H9 (cell line): ENCODE measurements at regions not wholly inside any gene's neighbourhood (a gene's known extent, or its start where the extent isn't known, plus 50 kb on each side); places are given as distances from the start of the nearest gene placed in this dataset.

Experiments used
- DNase-seq: peaks from one replicate; pipeline ENCODE4 v3.0.0-alpha.2; 2017
- H2AFZ ChIP-seq: one replicate; pipeline ENCODE4 v1.6.1; 2013; ENCODE audit warnings: mild to moderate bottlenecking, low read length, control low read depth, moderate library complexity
- H2AK5ac ChIP-seq: 2 replicates; pipeline ENCODE4 v1.6.1; 2013; ENCODE audit warnings: low read length, control low read depth, mixed read lengths; ENCODE audit not compliant: insufficient read length
- H2BK120ac ChIP-seq: one replicate; pipeline ENCODE4 v1.6.1; 2013; ENCODE audit warnings: low read depth, mild to moderate bottlenecking, low read length, control low read depth, inconsistent platforms; ENCODE audit not compliant: poor library complexity, severe bottlenecking
- H2BK12ac ChIP-seq: 2 replicates; pipeline ENCODE4 v1.6.1; 2013; ENCODE audit warnings: low read length, control low read depth, mixed read lengths, low read depth; ENCODE audit not compliant: insufficient read length
- H2BK15ac ChIP-seq: 2 replicates; pipeline ENCODE4 v1.6.1; 2013; ENCODE audit warnings: low read depth, low read length, control low read depth
- H2BK20ac ChIP-seq: one replicate; pipeline ENCODE4 v1.6.1; 2013; ENCODE audit warnings: low read depth, mild to moderate bottlenecking, low read length, control low read depth, inconsistent platforms; ENCODE audit not compliant: poor library complexity, severe bottlenecking
- H2BK5ac ChIP-seq: 2 replicates; pipeline ENCODE4 v1.6.1; 2013; ENCODE audit warnings: low read length, control low read depth, mixed read lengths; ENCODE audit not compliant: insufficient read length
- H3K14ac ChIP-seq: 2 replicates; pipeline ENCODE4 v1.6.1; 2013; ENCODE audit warnings: low read length, control low read depth; ENCODE audit not compliant: insufficient read depth
- H3K18ac ChIP-seq: 2 replicates; pipeline ENCODE4 v1.6.1; 2013; ENCODE audit warnings: low read depth, mild to moderate bottlenecking, mixed read lengths, low read length, control low read depth; ENCODE audit not compliant: insufficient read length
- H3K23ac ChIP-seq: 2 replicates; pipeline ENCODE4 v1.6.1; 2013; ENCODE audit warnings: low read length, control low read depth, mixed read lengths, low read depth; ENCODE audit not compliant: insufficient read length
- H3K23me2 ChIP-seq: 2 replicates; pipeline ENCODE4 v1.6.1; 2013; ENCODE audit warnings: low read depth, mild to moderate bottlenecking, mixed read lengths, low read length, control low read depth; ENCODE audit not compliant: insufficient read length, poor library complexity, severe bottlenecking
- H3K27ac ChIP-seq: 2 replicates; pipeline ENCODE4 v1.5.1; 2013; ENCODE audit warnings: low read length, control low read depth, mixed read lengths, low read depth; ENCODE audit not compliant: insufficient read length
- H3K27me3 ChIP-seq: 2 replicates; pipeline ENCODE4 v1.6.1; 2013; ENCODE audit warnings: low read length, control low read depth, inconsistent platforms; ENCODE audit not compliant: insufficient read depth
- H3K4ac ChIP-seq: 2 replicates; pipeline ENCODE4 v1.6.1; 2013; ENCODE audit warnings: low read depth, mild to moderate bottlenecking, control low read depth, inconsistent platforms, low read length, moderate library complexity
- H3K4me1 ChIP-seq: 2 replicates; pipeline ENCODE4 v1.6.1; 2013; ENCODE audit warnings: low read length, control low read depth, inconsistent platforms; ENCODE audit not compliant: insufficient read depth
- H3K4me2 ChIP-seq: 2 replicates; pipeline ENCODE4 v1.6.1; 2013; ENCODE audit warnings: low read length, control low read depth, mixed read lengths; ENCODE audit not compliant: insufficient read length, insufficient read depth
- H3K56ac ChIP-seq: 2 replicates; pipeline ENCODE4 v1.6.1; 2013; ENCODE audit warnings: low read depth, mild to moderate bottlenecking, mixed read lengths, low read length, control low read depth; ENCODE audit not compliant: insufficient read length
- H3K79me1 ChIP-seq: 2 replicates; pipeline ENCODE4 v1.6.1; 2013; ENCODE audit warnings: low read depth, mild to moderate bottlenecking, moderate library complexity, low read length, control low read depth, inconsistent platforms; ENCODE audit not compliant: insufficient read depth, poor library complexity, severe bottlenecking
- H3K79me2 ChIP-seq: 2 replicates; pipeline ENCODE4 v1.6.1; 2013; ENCODE audit warnings: low read length, control low read depth, inconsistent platforms; ENCODE audit not compliant: insufficient read depth
- H3K9ac ChIP-seq: 2 replicates; pipeline ENCODE4 v1.6.1; 2013; ENCODE audit warnings: low read length, control low read depth, mixed read lengths; ENCODE audit not compliant: insufficient read length; ENCODE audit errors: extremely low read depth
- H3K9me3 ChIP-seq: one replicate; pipeline ENCODE4 v1.6.1; 2013; ENCODE audit warnings: low read depth, low read length, inconsistent platforms; ENCODE audit not compliant: control insufficient read depth
- H3T11ph ChIP-seq: one replicate; pipeline ENCODE4 v1.6.1; 2013; ENCODE audit warnings: mild to moderate bottlenecking, low read length, control low read depth, inconsistent platforms
- H4K20me1 ChIP-seq: one replicate; pipeline ENCODE4 v1.6.1; 2013; ENCODE audit not compliant: control insufficient read depth, insufficient read length, insufficient read depth
- H4K5ac ChIP-seq: 2 replicates; pipeline ENCODE4 v1.6.1; 2013; ENCODE audit warnings: low read depth, mild to moderate bottlenecking, mixed read lengths, low read length, control low read depth; ENCODE audit not compliant: insufficient read length
- H4K8ac ChIP-seq: replicated peaks from 2 replicates; pipeline ENCODE4 v1.6.1; 2013; ENCODE audit warnings: low read length, control low read depth, mixed read lengths, low read depth; ENCODE audit not compliant: insufficient read length
- H4K91ac ChIP-seq: 2 replicates; pipeline ENCODE4 v1.6.1; 2013; ENCODE audit warnings: low read depth, mild to moderate bottlenecking, moderate library complexity, mixed read lengths, low read length, control low read depth; ENCODE audit not compliant: insufficient read length
- H3K27ac Mint-ChIP-seq, 3 experiments: 2 replicates in 2 of 3; 3 replicates in 1 of 3; pipeline ENCODE4 v1.8.0; 2020 to 2021; ENCODE audit warnings: mixed read lengths in 3 of 3, mild to moderate bottlenecking in 1 of 3, moderate library complexity in 1 of 3
- H3K27me3 Mint-ChIP-seq: 2 replicates; pipeline ENCODE4 v1.8.0; 2021; ENCODE audit warnings: low read depth, mild to moderate bottlenecking, moderate library complexity, mixed read lengths
- H3K36me3 Mint-ChIP-seq, 3 experiments: 2 replicates in 2 of 3; 3 replicates in 1 of 3; pipeline ENCODE4 v1.8.0; 2020 to 2021; ENCODE audit warnings: low read depth in 3 of 3, mixed read lengths in 3 of 3; ENCODE audit not compliant: insufficient read depth in 1 of 3
- H3K4me1 Mint-ChIP-seq, 2 experiments: 2 replicates each; pipeline ENCODE4 v1.8.0; 2020; ENCODE audit warnings: mixed read lengths in 2 of 2
- H3K4me3 Mint-ChIP-seq, 2 experiments: 2 replicates in 1 of 2; 3 replicates in 1 of 2; pipeline ENCODE4 v1.8.0; 2020 to 2021; ENCODE audit warnings: mild to moderate bottlenecking in 2 of 2, mixed read lengths in 2 of 2, moderate library complexity in 1 of 2
- H3K9me3 Mint-ChIP-seq, 2 experiments: 2 replicates in 1 of 2; 3 replicates in 1 of 2; pipeline ENCODE4 v1.8.0; 2020; ENCODE audit warnings: mild to moderate bottlenecking in 2 of 2, mixed read lengths in 2 of 2, moderate library complexity in 1 of 2
- CTCF ChIP-seq: fragments of 200-600 bp; sonication (generic); conservative IDR thresholded peaks from 3 replicates; pipeline ENCODE4 v1.8.0; 2021; ENCODE audit warnings: antibody characterized with exemption, mild to moderate bottlenecking
- WGBS: extraction: QIAGEN DNeasy Blood & Tissue Kit; methylation state at CpG from one replicate; pipeline ENCODE4 v1.1.7; 2013; ENCODE audit warnings: missing lambda C conversion rate, low lambda C conversion rate, mixed read lengths; ENCODE audit not compliant: insufficient read length; ENCODE audit errors: extremely low coverage; 5-methylcytosine and 5-hydroxymethylcytosine counted together

GRCh38 chr13:55493297-55493696 lies 1647.4 kb upstream of the PRR20A start:
- Mint-ChIP-seq H3K4me3 (no peak overlapping the region), H3K4me1 (0 out of 4 replicates have a peak, but pooled peaks cover 3 to 7% of the 10 kb centered on the region in 2 experiments), H3K36me3 (no peaks in the 10 kb centered on the region), H3K27ac (no peak overlapping the region), H3K9me3 (no peaks in the 10 kb centered on the region), H3K27me3 (no peaks in the 10 kb centered on the region)
- H3K56ac ChIP-seq, result no peak overlapping the region
- no peak for TF ChIP-seq CTCF
- H3K9me3 ChIP-seq, result no peaks in the 10 kb centered on the region
- no peak overlapping the region for H3K14ac ChIP-seq
- H4K91ac ChIP-seq, result no peak overlapping the region
- H2BK12ac ChIP-seq, result no peak overlapping the region
- H3K23me2 ChIP-seq, result no peaks in the 10 kb centered on the region
- no CpG with 5 or more reads among the region's 3 CpGs for WGBS
- no peak overlapping the region for H4K8ac ChIP-seq
- H2BK120ac ChIP-seq, result no peak overlapping the region
- H2AFZ ChIP-seq, result no peak overlapping the region
- H3K79me2 ChIP-seq, result no peaks in the 10 kb centered on the region
- no peak overlapping the region for H2BK5ac ChIP-seq
- no peak overlapping the region for H2BK20ac ChIP-seq
- no peaks in the 10 kb centered on the region for H3K27me3 ChIP-seq
- no peak for DNase-seq
- no peaks in the 10 kb centered on the region for H3K4me1 ChIP-seq
- H3K23ac ChIP-seq, result no peak overlapping the region
- no peak overlapping the region for H3T11ph ChIP-seq
- no peak overlapping the region for H4K5ac ChIP-seq
- H3K4ac ChIP-seq, result no peak overlapping the region
- no peak overlapping the region for H3K18ac ChIP-seq
- H3K4me2 ChIP-seq, result no peak overlapping the region
- H3K27ac ChIP-seq, result no peak overlapping the region
- no peak overlapping the region for H2AK5ac ChIP-seq
- no peak overlapping the region for H2BK15ac ChIP-seq
- H3K79me1 ChIP-seq, result no peaks in the 10 kb centered on the region
- no peak overlapping the region for H3K9ac ChIP-seq
- H4K20me1 ChIP-seq, result no peaks in the 10 kb centered on the region
